GM12892 (cell line): ENCODE measurements at regions not wholly inside any gene's neighbourhood (a gene's known extent, or its start where the extent isn't known, plus 50 kb on each side); places are given as distances from the start of the nearest gene placed in this dataset.

ENCODE experiments used
- POLR2A ChIP-seq: IDR thresholded peaks from 2 replicates; pipeline ENCODE4 v1.6.1; 2011; ENCODE audit warnings: low read depth, low read length, control low read depth
- POLR2AphosphoS5 ChIP-seq: IDR thresholded peaks from 2 replicates; pipeline ENCODE4 v1.6.1; 2011; ENCODE audit warnings: low read depth, low read length, control low read depth
- TAF1 ChIP-seq: IDR thresholded peaks from 2 replicates; pipeline ENCODE4 v1.6.1; 2011; ENCODE audit warnings: low read depth, mild to moderate bottlenecking, control low read depth, low read length, borderline replicate concordance

DNA sequence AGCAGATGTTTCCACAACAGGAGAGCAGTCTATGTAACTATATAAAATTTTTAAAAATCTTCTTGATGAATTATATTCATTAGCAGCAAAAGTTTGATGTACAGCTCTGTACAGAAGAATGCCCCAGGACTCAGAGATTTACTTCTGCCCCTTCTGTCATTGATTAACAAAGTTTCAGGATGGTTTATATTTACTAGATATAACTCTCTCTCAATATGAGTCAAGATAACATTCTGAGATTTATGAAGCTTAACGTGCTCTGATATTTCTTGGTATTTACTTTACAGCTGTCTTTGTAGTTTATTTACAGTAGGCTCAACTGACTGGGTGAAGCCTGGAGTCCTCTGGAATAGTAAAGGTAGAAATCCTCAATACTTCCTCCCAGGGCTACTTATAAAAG, 93.6 kb upstream of the HNMT start:
- TF ChIP-seq POLR2A (no peak), POLR2AphosphoS5 (no peak), TAF1 (no peak)
